Coronary artery (tissue), 2 donors: ENCODE measurements at regions not wholly inside any gene's neighbourhood (a gene's known extent, or its start where the extent isn't known, plus 50 kb on each side); places are given as distances from the start of the nearest gene placed in this dataset.
"Not testable (repeated sequence)": the region's sequence is repeated elsewhere in the genome, so short reads cannot be mapped to it uniquely, and the experiment has no call there.

ENCODE experiments used
- DNase-seq: peaks from one replicate; pipeline ENCODE4 v3.0.0-alpha.2; 2017; ENCODE audit warnings: low spot score
- H3K27ac ChIP-seq, 2 donors: fragments of 200-600 bp; sonication (generic); one replicate each; pipeline ENCODE4 v1.5.1; 2016 to 2019
- H3K4me3 ChIP-seq: fragments of 200-600 bp; sonication (generic); 2 replicates; pipeline ENCODE4 v1.5.1; 2016; ENCODE audit warnings: mild to moderate bottlenecking, moderate library complexity
- TF ChIP-seq, protein P1 (sequence below): fragments of 200-600 bp; sonication (generic); IDR thresholded peaks from one replicate; pipeline ENCODE4 v1.5.1; 2019; ENCODE audit warnings: antibody characterized with exemption

GRCh38 chr10:60479305-60480020 is 89.8 kb upstream of the ANK3 start:
- H3K27ac ChIP-seq: no peak overlapping the region
- no peak overlapping the region for H3K4me3 ChIP-seq
- DNase-seq: no peak
- TF ChIP-seq, protein P1, sequence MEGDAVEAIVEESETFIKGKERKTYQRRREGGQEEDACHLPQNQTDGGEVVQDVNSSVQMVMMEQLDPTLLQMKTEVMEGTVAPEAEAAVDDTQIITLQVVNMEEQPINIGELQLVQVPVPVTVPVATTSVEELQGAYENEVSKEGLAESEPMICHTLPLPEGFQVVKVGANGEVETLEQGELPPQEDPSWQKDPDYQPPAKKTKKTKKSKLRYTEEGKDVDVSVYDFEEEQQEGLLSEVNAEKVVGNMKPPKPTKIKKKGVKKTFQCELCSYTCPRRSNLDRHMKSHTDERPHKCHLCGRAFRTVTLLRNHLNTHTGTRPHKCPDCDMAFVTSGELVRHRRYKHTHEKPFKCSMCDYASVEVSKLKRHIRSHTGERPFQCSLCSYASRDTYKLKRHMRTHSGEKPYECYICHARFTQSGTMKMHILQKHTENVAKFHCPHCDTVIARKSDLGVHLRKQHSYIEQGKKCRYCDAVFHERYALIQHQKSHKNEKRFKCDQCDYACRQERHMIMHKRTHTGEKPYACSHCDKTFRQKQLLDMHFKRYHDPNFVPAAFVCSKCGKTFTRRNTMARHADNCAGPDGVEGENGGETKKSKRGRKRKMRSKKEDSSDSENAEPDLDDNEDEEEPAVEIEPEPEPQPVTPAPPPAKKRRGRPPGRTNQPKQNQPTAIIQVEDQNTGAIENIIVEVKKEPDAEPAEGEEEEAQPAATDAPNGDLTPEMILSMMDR: no peak

GRCh38 chr10:60476451-60476850 is 86.8 kb upstream of the ANK3 start:
- no peak overlapping the region for H3K4me3 ChIP-seq
- TF ChIP-seq, protein P1: no peak
- no peak overlapping the region for H3K27ac ChIP-seq
- DNase-seq: no peak

DNA sequence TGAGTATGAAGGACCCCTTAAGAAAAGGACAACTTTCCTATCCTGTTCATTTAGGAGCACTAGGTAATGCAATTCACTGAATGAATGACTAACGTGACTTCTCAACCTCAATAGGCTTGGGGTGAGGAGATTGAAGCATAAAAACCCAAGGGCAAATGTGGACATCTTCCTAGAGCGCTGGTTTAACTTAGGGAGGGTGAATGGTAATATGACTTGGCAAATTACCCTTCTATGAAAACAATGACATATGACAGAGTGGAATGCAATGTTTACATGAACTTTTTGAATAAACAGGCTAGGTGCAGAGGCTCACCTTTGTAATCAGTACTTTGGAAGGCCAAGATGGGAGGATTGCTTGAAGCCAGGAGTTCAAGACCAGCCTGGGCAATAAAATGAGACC is 83.9 kb upstream of the ANK3 start:
- DNase-seq: no peak
- TF ChIP-seq, protein P1: no peak
- Histone ChIP-seq H3K27ac (no peak overlapping the region), H3K4me3 (no peak overlapping the region)

DNA sequence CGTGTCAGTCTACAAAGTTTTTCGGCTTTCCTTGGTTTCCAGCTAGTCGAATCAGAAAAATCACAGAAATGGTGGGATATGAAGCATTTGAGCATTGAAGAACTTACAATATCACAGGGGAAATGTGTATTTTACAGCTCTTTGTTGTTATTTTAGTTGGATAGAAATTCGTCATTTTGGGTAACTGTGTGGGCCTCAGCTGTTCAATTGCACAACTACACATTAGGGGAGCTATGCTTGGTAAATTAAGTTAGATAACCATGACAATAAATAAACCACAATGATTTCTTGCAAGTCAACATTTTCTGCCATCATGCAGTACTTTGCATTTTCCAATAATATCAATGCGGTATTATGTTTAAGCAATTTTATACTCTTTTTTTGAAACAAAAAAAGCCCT is 80.4 kb upstream of the ANK3 start:
- no peak for DNase-seq
- TF ChIP-seq, protein P1: no peak
- H3K4me3 ChIP-seq: no peak overlapping the region
- H3K27ac ChIP-seq: no peak overlapping the region

DNA sequence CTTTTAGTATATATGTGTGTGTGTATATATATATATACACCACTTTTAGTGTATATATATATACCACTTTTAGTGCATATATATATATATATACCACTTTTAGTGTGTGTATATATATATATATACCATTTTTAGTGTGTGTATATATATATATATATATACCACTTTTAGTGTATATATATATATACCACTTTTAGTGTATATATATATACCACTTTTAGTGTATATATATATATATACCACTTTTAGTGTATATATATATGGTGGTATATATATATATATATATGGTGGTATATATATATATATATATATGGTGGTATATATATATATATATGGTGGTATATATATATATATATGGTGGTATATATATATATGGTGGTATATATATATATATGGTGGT is 79.5 kb upstream of the ANK3 start:
- not testable (repeated sequence) for H3K27ac ChIP-seq, H3K4me3 ChIP-seq, DNase-seq

DNA sequence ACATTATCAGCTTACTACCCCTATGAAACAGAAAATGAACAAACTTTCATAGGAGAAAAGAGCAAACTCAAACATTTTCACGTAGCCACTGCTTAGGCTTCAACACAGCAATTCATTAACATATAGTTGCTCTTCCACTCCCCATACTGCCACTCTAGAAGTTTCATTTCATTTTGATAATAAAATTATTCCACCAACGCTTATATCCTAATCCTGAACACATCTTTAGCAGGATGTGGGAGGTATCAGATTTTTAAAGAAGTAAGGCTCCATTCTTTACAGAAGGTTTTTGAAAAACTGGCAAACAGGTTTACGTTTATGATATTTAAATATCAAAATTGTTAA is 77.5 kb upstream of the ANK3 start:
- Histone ChIP-seq H3K4me3 (no peak overlapping the region), H3K27ac (no peak overlapping the region)
- TF ChIP-seq, protein P1: no peak
- no peak for DNase-seq

DNA sequence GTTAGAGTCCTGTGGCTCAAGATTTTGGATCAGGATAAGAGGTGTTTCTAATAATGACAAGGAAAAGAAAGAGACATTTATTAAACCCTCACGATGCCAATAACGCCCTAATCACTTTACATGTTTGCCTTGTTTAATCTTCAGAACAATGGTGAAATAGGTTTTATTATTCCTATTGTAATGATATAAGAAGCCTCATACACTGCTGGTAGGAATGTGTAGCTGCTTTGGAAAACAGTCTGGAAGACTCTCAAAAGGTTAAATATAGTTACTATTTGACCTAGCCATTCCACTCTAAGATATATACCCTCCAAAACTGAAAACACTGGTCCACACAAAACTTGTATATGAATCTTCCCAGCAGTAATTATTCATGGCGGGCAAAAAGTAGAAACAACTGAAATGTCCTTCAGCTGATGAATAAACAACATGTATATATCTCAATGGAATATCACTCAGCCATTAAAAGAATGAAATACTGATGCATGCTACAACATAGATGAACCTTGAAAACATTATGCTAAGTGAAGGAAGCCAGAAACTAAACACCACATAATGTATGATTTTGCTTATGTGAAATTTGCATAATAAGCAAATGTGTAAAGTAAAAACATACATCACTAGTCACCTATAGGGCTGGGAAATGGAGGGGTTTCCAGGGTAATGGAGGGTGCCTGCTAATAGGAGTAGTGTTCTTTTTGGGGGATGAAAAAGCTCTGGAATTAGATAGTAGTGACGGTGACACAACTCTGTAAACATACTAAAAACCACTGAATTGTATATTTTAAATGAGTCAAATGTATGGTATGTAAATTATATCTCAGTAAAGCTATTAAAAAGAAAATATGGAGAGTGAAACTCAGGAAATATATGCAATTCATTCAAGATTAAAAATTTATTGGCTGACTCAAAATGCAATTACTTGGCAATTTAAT is 76.9 kb upstream of the ANK3 start:
- no peak overlapping the region for H3K27ac ChIP-seq
- no peak overlapping the region for H3K4me3 ChIP-seq
- TF ChIP-seq, protein P1: no peak
- DNase-seq: no peak
